Testis (tissue), 2 donors: ENCODE measurements at regions not wholly inside any gene's neighbourhood (a gene's known extent, or its start where the extent isn't known, plus 50 kb on each side); places are given as distances from the start of the nearest gene placed in this dataset.

Experiments used
- CTCF ChIP-seq, 3 experiments: fragments of 450-650 bp in 2 of 3; fragments of 200-600 bp in 1 of 3; sonication (generic) in 1 of 3; IDR thresholded peaks; one replicate each; pipeline ENCODE4 v1.5.1; 2016 to 2019; ENCODE audit warnings: antibody characterized with exemption in 3 of 3, mild to moderate bottlenecking in 2 of 3, moderate library complexity in 1 of 3
- POLR2A ChIP-seq: fragments of 450-650 bp; IDR thresholded peaks from one replicate; pipeline ENCODE4 v1.6.1; 2017; ENCODE audit warnings: antibody characterized with exemption, mild to moderate bottlenecking, moderate library complexity

GRCh38 chr11:92046103-92046502 is 178.5 kb upstream of the FAT3 start:
- TF ChIP-seq CTCF (IDR thresholded peaks at IDR 0.05) (no peak), POLR2A (no peak)
